ENCODE measurements at regions not wholly inside any gene's neighbourhood (a gene's known extent, or its start where the extent isn't known, plus 50 kb on each side); places are given as distances from the start of the nearest gene placed in this dataset.
"Not testable (repeated sequence)": the region's sequence is repeated elsewhere in the genome, so short reads cannot be mapped to it uniquely, and the experiment has no call there.

DNA sequence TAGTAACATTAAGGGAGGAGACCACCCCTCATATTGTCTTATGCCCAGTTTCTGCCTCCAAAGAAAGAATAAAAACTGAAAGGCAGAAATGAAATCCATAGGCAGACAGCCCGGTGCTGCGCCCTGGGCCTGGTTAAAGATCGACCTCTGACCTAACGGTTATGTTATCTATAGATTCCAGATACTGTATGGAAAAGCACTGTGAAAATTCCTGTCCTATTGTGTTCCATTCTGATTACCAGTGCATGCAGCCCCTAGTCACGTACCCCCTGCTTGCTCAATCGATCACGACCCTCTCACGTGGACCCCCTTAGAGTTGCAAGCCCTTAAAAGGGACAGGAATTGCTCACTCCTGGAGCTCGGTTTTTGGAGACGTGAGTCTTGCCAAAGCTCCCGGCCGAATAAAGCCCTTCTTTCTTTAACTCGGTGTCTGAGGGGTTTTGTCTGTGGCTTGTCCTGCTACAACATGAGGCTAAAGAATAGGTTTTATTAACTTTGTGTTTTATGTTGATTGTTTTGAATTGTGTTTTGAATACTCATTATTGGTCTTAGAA lies 121.4 kb upstream of the XIRP2 start:
- TF ChIP-seq CTCF, POLR2A (IDR thresholded peaks at IDR 0.05): not testable (repeated sequence)
